ENCODE measurements at regions not wholly inside any gene's neighbourhood (a gene's known extent, or its start where the extent isn't known, plus 50 kb on each side); places are given as distances from the start of the nearest gene placed in this dataset.

DNA sequence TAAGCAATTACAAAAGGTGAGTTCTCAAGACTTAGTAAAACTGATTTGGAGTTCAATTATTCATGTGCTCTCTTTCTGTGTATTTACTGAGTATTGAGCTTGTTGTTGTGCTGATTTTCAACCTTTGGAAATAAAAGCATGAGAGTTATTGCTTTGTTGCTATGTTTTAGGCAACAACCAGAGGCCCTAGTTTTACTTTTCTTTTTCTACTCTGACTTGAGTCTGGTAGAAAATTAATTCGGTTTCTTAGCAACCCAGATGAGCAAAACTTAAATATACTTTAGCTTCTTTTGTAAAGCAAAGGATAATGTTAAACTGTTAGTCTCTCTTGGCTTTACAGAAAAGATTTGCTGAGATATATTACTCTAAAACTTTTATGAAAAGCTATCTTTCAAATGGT is 66.4 kb upstream of the SCIN start:
- no peaks in the 10 kb centered on the region for H3K36me3 ChIP-seq (ENCODE audit: control insufficient read depth, insufficient read depth, low read length)
- no peak for DNase-seq (ENCODE audit: low read depth in 2 of 2)
- no peaks in the 10 kb centered on the region for H3K27me3 ChIP-seq (ENCODE audit: control insufficient read depth, insufficient read depth, low read length)
- no peak for TF ChIP-seq EZH2 (IDR thresholded peaks at IDR 0.05; ENCODE audit: low read length, missing control alignments)
- TF ChIP-seq, protein P1, sequence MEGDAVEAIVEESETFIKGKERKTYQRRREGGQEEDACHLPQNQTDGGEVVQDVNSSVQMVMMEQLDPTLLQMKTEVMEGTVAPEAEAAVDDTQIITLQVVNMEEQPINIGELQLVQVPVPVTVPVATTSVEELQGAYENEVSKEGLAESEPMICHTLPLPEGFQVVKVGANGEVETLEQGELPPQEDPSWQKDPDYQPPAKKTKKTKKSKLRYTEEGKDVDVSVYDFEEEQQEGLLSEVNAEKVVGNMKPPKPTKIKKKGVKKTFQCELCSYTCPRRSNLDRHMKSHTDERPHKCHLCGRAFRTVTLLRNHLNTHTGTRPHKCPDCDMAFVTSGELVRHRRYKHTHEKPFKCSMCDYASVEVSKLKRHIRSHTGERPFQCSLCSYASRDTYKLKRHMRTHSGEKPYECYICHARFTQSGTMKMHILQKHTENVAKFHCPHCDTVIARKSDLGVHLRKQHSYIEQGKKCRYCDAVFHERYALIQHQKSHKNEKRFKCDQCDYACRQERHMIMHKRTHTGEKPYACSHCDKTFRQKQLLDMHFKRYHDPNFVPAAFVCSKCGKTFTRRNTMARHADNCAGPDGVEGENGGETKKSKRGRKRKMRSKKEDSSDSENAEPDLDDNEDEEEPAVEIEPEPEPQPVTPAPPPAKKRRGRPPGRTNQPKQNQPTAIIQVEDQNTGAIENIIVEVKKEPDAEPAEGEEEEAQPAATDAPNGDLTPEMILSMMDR (conservative IDR thresholded peaks at IDR 0.05 in 1 of 2, IDR thresholded peaks at IDR 0.05 in 1 of 2; ENCODE audit: low read depth in 1 of 2, low read length in 2 of 2) = no peak
- H3K4me3 ChIP-seq (replicated peaks in 1 of 4; ENCODE audit: control extremely low read depth in 1 of 4, insufficient read depth in 1 of 4, low read depth in 3 of 4, low read length in 4 of 4) = no peak overlapping the region
- no peaks in the 10 kb centered on the region for H4K20me1 ChIP-seq (ENCODE audit: control insufficient read depth, extremely low read depth, insufficient read depth, low read length)
- no peaks in the 10 kb centered on the region for H3K4me1 ChIP-seq (ENCODE audit: control insufficient read depth, extremely low read depth, insufficient read depth, low read length)
- H3K9me3 ChIP-seq (ENCODE audit: control insufficient read depth, insufficient read depth, low read depth, low read length) = no peaks in the 10 kb centered on the region
- no peak overlapping the region for H3K27ac ChIP-seq (ENCODE audit: insufficient read depth, low read length)
- H3K9ac ChIP-seq (ENCODE audit: insufficient read depth, low read length) = no peak overlapping the region
- H3K79me2 ChIP-seq (ENCODE audit: control insufficient read depth, insufficient read depth, low read length) = no peaks in the 10 kb centered on the region
- H3K4me2 ChIP-seq (ENCODE audit: extremely low read depth, insufficient read depth, low read length) = no peak overlapping the region
- H2AFZ ChIP-seq (ENCODE audit: low read length) = no peak overlapping the region

DNA sequence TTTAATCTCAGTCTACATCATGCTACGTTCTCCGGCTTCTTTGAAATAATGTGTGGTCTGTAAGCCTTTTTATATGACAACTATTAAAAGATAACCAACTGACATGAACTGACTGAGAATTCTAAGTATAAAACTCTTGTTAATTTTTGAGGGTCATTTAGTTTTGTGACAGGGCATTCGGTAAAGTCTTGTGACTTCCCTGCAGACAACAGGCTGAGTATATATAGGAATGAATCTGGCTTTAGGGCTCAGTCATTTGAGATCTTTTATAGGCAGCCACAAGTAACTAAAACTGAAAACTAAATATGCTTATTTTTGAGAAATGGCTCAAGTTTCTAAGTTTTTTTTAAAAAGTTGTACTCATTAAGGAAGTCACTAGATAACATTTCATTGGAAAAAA is 62.5 kb upstream of the SCIN start:
- Histone ChIP-seq H3K36me3 (ENCODE audit: control insufficient read depth, insufficient read depth, low read length) (no peaks in the 10 kb centered on the region), H3K4me2 (ENCODE audit: extremely low read depth, insufficient read depth, low read length) (no peak overlapping the region), H4K20me1 (ENCODE audit: control insufficient read depth, extremely low read depth, insufficient read depth, low read length) (no peaks in the 10 kb centered on the region), H3K27ac (ENCODE audit: insufficient read depth, low read length) (no peak overlapping the region), H3K4me1 (ENCODE audit: control insufficient read depth, extremely low read depth, insufficient read depth, low read length) (no peaks in the 10 kb centered on the region), H3K27me3 (ENCODE audit: control insufficient read depth, insufficient read depth, low read length) (no peaks in the 10 kb centered on the region), H3K4me3 (replicated peaks in 1 of 4; ENCODE audit: control extremely low read depth in 1 of 4, insufficient read depth in 1 of 4, low read depth in 3 of 4, low read length in 4 of 4) (no peak overlapping the region), H3K9me3 (ENCODE audit: control insufficient read depth, insufficient read depth, low read depth, low read length) (no peaks in the 10 kb centered on the region), H2AFZ (ENCODE audit: low read length) (no peak overlapping the region), H3K9ac (ENCODE audit: insufficient read depth, low read length) (no peak overlapping the region), H3K79me2 (ENCODE audit: control insufficient read depth, insufficient read depth, low read length) (no peaks in the 10 kb centered on the region)
- DNase-seq (ENCODE audit: low read depth in 2 of 2) = no peak
- TF ChIP-seq, protein P1 (conservative IDR thresholded peaks at IDR 0.05 in 1 of 2, IDR thresholded peaks at IDR 0.05 in 1 of 2; ENCODE audit: low read depth in 1 of 2, low read length in 2 of 2) = no peak
- no peak for TF ChIP-seq EZH2 (IDR thresholded peaks at IDR 0.05; ENCODE audit: low read length, missing control alignments)

DNA sequence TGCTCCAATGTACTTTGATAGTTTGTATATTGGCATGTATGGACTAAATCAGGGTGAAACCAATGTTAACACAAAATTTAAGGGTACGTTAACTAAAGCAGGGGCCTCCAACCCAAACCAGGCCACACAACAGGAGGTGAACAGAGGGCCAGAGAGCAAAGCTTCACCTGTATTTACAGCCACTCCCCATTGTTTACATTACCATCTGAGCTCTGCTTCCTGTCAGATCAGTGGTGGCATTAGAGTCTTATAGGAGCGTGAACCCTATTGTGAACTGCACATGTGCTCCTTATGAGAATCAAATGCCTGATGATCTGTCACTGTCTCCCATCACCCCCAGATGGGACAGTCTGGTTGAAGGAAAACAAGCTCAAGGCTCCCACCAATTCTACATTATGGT is 62.0 kb upstream of the SCIN start:
- Histone ChIP-seq H2AFZ (ENCODE audit: low read length) (no peak overlapping the region), H3K79me2 (ENCODE audit: control insufficient read depth, insufficient read depth, low read length) (no peaks in the 10 kb centered on the region), H3K4me2 (ENCODE audit: extremely low read depth, insufficient read depth, low read length) (no peak overlapping the region), H3K4me3 (replicated peaks in 1 of 4; ENCODE audit: control extremely low read depth in 1 of 4, insufficient read depth in 1 of 4, low read depth in 3 of 4, low read length in 4 of 4) (no peak overlapping the region), H3K27me3 (ENCODE audit: control insufficient read depth, insufficient read depth, low read length) (no peaks in the 10 kb centered on the region), H3K27ac (ENCODE audit: insufficient read depth, low read length) (no peak overlapping the region), H3K36me3 (ENCODE audit: control insufficient read depth, insufficient read depth, low read length) (no peaks in the 10 kb centered on the region), H4K20me1 (ENCODE audit: control insufficient read depth, extremely low read depth, insufficient read depth, low read length) (no peaks in the 10 kb centered on the region), H3K9ac (ENCODE audit: insufficient read depth, low read length) (no peak overlapping the region), H3K9me3 (ENCODE audit: control insufficient read depth, insufficient read depth, low read depth, low read length) (no peaks in the 10 kb centered on the region), H3K4me1 (ENCODE audit: control insufficient read depth, extremely low read depth, insufficient read depth, low read length) (no peaks in the 10 kb centered on the region)
- TF ChIP-seq EZH2 (IDR thresholded peaks at IDR 0.05; ENCODE audit: low read length, missing control alignments) = no peak
- TF ChIP-seq, protein P1 (conservative IDR thresholded peaks at IDR 0.05 in 1 of 2, IDR thresholded peaks at IDR 0.05 in 1 of 2; ENCODE audit: low read depth in 1 of 2, low read length in 2 of 2) = no peak
- DNase-seq (ENCODE audit: low read depth in 2 of 2) = no peak

All from fibroblast of lung (primary cell).